HG02588 (cell line): ENCODE measurements at regions not wholly inside any gene's neighbourhood (a gene's known extent, or its start where the extent isn't known, plus 50 kb on each side); places are given as distances from the start of the nearest gene placed in this dataset.
A peak's percentile ranks its signal among the peaks of the same experiment; 100 is the strongest.
"Not testable (repeated sequence)": the region's sequence is repeated elsewhere in the genome, so short reads cannot be mapped to it uniquely, and the experiment has no call there.

Source experiments
- ATAC-seq: cut with Tn5 transposase; IDR thresholded peaks from one replicate; pipeline ENCODE4 v1.9.1; 2021; ENCODE audit warnings: mild to moderate bottlenecking, moderate library complexity; ENCODE audit not compliant: unreplicated experiment

- ATAC-seq, result no peak
These were observed 57.0 kb downstream of the PCDH20 start for GRCh38 chr13:61358599-61358998.

GRCh38 chr13:61350341-61350740 is 65.3 kb downstream of the PCDH20 start:
- no peak for ATAC-seq

- no peak for ATAC-seq
These were observed 76.5 kb downstream of the PCDH20 start for GRCh38 chr13:61339054-61339621.

GRCh38 chr13:61316647-61317046 is 99.0 kb downstream of the PCDH20 start:
- no peak for ATAC-seq

- ATAC-seq, result no peak
These were observed 121.0 kb downstream of the PCDH20 start for GRCh38 chr13:61294467-61295191.

- no peak for ATAC-seq
These were observed 129.4 kb downstream of the PCDH20 start for GRCh38 chr13:61286148-61286745.

- no peak for ATAC-seq
These were observed 137.9 kb downstream of the PCDH20 start for GRCh38 chr13:61277586-61278276.

- no peak for ATAC-seq
These were observed 138.6 kb downstream of the PCDH20 start for GRCh38 chr13:61277088-61277487.

- ATAC-seq, result no peak
These were observed 139.2 kb downstream of the PCDH20 start for GRCh38 chr13:61276401-61276800.

- no peak for ATAC-seq
These were observed 139.9 kb downstream of the PCDH20 start for GRCh38 chr13:61275736-61276135.

GRCh38 chr13:61275251-61275650 is 140.4 kb downstream of the PCDH20 start:
- ATAC-seq, result no peak

GRCh38 chr13:61266896-61267295 is 148.8 kb downstream of the PCDH20 start:
- ATAC-seq, result not testable (repeated sequence)

- no peak for ATAC-seq
These were observed 153.7 kb downstream of the PCDH20 start for GRCh38 chr13:61261746-61262472.

GRCh38 chr13:61258185-61258584 is 157.5 kb downstream of the PCDH20 start:
- ATAC-seq, result no peak

GRCh38 chr13:61255040-61255796 is 160.4 kb downstream of the PCDH20 start:
- no peak for ATAC-seq

GRCh38 chr13:61253105-61253877 is 162.4 kb downstream of the PCDH20 start:
- ATAC-seq, result peak; percentile 64

GRCh38 chr13:61252213-61252612 is 163.4 kb downstream of the PCDH20 start:
- ATAC-seq, result no peak

- ATAC-seq, result peak; percentile 85
These were observed 168.3 kb downstream of the PCDH20 start for GRCh38 chr13:61247149-61247936.

GRCh38 chr13:61246351-61246750 is 169.3 kb downstream of the PCDH20 start:
- ATAC-seq, result no peak
